HCT116 (cell line): ENCODE measurements at regions not wholly inside any gene's neighbourhood (a gene's known extent, or its start where the extent isn't known, plus 50 kb on each side); places are given as distances from the start of the nearest gene placed in this dataset.

Source experiments
- ATAC-seq: fragments of 200-7000 bp; cut with Tn5 transposase; 2 replicates; pipeline ENCODE4 v1.9.1; 2020; ENCODE audit warnings: mild to moderate bottlenecking, moderate library complexity
- BruUV-seq: library from RNA; stranded (reverse); fragments of 400-500 nt; replicated peaks from 2 replicates; lab custom pipeline; 2021; lab: Mats Ljungman, UMichigan
- CTCF ChIA-PET: fragments of 300-600 bp; sonication (Branson Sonifier 250); formaldehyde crosslinking; loops from one replicate; lab custom pipeline; 2021; ENCODE audit warnings: antibody characterized with exemption; lab: Charles Lee
- POLR2A ChIA-PET: fragments of 300-600, 350-600 bp; sonication (Branson Sonifier 250); formaldehyde crosslinking; loops from one replicate; lab custom pipeline; 2021; ENCODE audit warnings: antibody characterized with exemption; lab: Charles Lee
- RAD21 ChIA-PET, 2 experiments: fragments of 300-600 bp; sonication (Branson Sonifier 250); formaldehyde crosslinking; loops; one replicate each; lab custom pipeline; 2023; ENCODE audit warnings: low total read pairs in 2 of 2; ENCODE audit not compliant: uncharacterized antibody in 2 of 2, unreplicated experiment in 2 of 2, low non-redundant PET in 1 of 2; lab: Charles Lee
- DNase-seq: peaks from one replicate; pipeline ENCODE4 v3.0.0-alpha.2; 2010; ENCODE audit warnings: low read depth, low spot score
- H2AFZ ChIP-seq: fragments of 200-600 bp; shearing (Covaris generic), sonication (generic); 2 replicates; pipeline ENCODE4 v1.6.1; 2017; ENCODE audit warnings: low read depth, mixed run types, mixed read lengths, antibody characterized with exemption, low read length; ENCODE audit not compliant: poor library complexity, severe bottlenecking
- H3K27ac ChIP-seq: 2 replicates; pipeline ENCODE4 v1.5.1; 2012; ENCODE audit warnings: low read depth, low read length
- H3K27me3 ChIP-seq: fragments of 200-600 bp; sonication (generic); 2 replicates; pipeline ENCODE4 v1.6.1; 2016; ENCODE audit warnings: mixed run types, low read length, mixed read lengths; ENCODE audit not compliant: insufficient read depth
- H3K36me3 ChIP-seq, 2 experiments: fragments of 200-500 bp in 1 of 2; fragments of 200-600 bp in 1 of 2; sonication (Bioruptor generic) in 1 of 2; sonication (generic) in 1 of 2; 2 replicates each; pipeline versions ENCODE4 v1.5.1 to v1.6.1; 2014 to 2016; ENCODE audit warnings: low read length in 2 of 2, inconsistent platforms in 1 of 2, mixed read lengths in 1 of 2, mixed run types in 1 of 2; ENCODE audit not compliant: insufficient read depth in 2 of 2, control insufficient read depth in 1 of 2
- H3K4me1 ChIP-seq, 2 experiments: fragments of 200-600 bp in 1 of 2; sonication (generic) in 1 of 2; 2 replicates each; pipeline versions ENCODE4 v1.5.1 to v1.6.1; 2012 to 2017; ENCODE audit warnings: low read length in 2 of 2, inconsistent platforms in 1 of 2, mild to moderate bottlenecking in 1 of 2, mixed read lengths in 1 of 2, mixed run types in 1 of 2, moderate library complexity in 1 of 2; ENCODE audit not compliant: insufficient read depth in 2 of 2, control insufficient read depth in 1 of 2
- H3K4me2 ChIP-seq: fragments of 200-600 bp; sonication (generic); 2 replicates; pipeline ENCODE4 v1.6.1; 2017; ENCODE audit warnings: mixed run types, low read length, mixed read lengths
- H3K4me3 ChIP-seq, 2 experiments: fragments of 200-600 bp in 1 of 2; sonication (generic) in 1 of 2; replicated peaks in 1 of 2; 2 replicates each; pipeline ENCODE4 v1.5.1; 2011 to 2016; ENCODE audit warnings: low read length in 2 of 2, control low read depth in 1 of 2, low read depth in 1 of 2, mild to moderate bottlenecking in 1 of 2, mixed read lengths in 1 of 2, mixed run types in 1 of 2
- H3K79me2 ChIP-seq: fragments of 200-600 bp; sonication (generic); 2 replicates; pipeline ENCODE4 v1.6.1; 2017; ENCODE audit warnings: mild to moderate bottlenecking, mixed run types, low read length, moderate library complexity, mixed read lengths; ENCODE audit not compliant: insufficient read depth
- H3K9ac ChIP-seq: fragments of 200-600 bp; sonication (generic); 2 replicates; pipeline ENCODE4 v1.6.1; 2016; ENCODE audit warnings: low read length, mixed read lengths
- H3K9me2 ChIP-seq: fragments of 200-600 bp; sonication (generic), shearing (Covaris generic); 2 replicates; pipeline ENCODE4 v1.6.1; 2017; ENCODE audit warnings: mixed run types, mild to moderate bottlenecking, moderate library complexity; ENCODE audit not compliant: insufficient read depth
- H3K9me3 ChIP-seq, 2 experiments: fragments of 200-500 bp in 1 of 2; fragments of 200-600 bp in 1 of 2; sonication (Bioruptor generic) in 1 of 2; sonication (generic) in 1 of 2; 2 replicates each; pipeline ENCODE4 v1.6.1; 2014 to 2017; ENCODE audit warnings: low read length in 2 of 2, mixed read lengths in 2 of 2, inconsistent platforms in 1 of 2, low read depth in 1 of 2, mild to moderate bottlenecking in 1 of 2, mixed run types in 1 of 2, moderate library complexity in 1 of 2; ENCODE audit not compliant: control insufficient read depth in 1 of 2, insufficient read depth in 1 of 2
- H4K20me1 ChIP-seq: fragments of 200-600 bp; sonication (generic), shearing (Covaris generic); 2 replicates; pipeline ENCODE4 v1.6.1; 2017; ENCODE audit warnings: mixed run types, mild to moderate bottlenecking, moderate library complexity; ENCODE audit not compliant: insufficient read depth
- ATF3 ChIP-seq: IDR thresholded peaks from 2 replicates; pipeline ENCODE4 v1.6.1; 2012
- CBX3 ChIP-seq: IDR thresholded peaks from 2 replicates; pipeline ENCODE4 v1.6.1; 2012; ENCODE audit warnings: low read depth
- CEBPB ChIP-seq: IDR thresholded peaks from 2 replicates; pipeline ENCODE4 v1.6.1; 2012; ENCODE audit warnings: low read depth
- ELF1 ChIP-seq: IDR thresholded peaks from 2 replicates; pipeline ENCODE4 v1.6.1; 2012; ENCODE audit warnings: low read depth, borderline replicate concordance
- EZH2 ChIP-seq: fragments of 200-600 bp; sonication (generic); IDR thresholded peaks from 2 replicates; pipeline ENCODE4 v1.6.1; 2017; ENCODE audit warnings: antibody characterized with exemption, mixed run types
- EZH2phosphoT487 ChIP-seq: fragments of 200-600 bp; IDR thresholded peaks from 2 replicates; pipeline ENCODE4 v1.6.1; 2018; ENCODE audit warnings: antibody characterized with exemption, borderline replicate concordance
- JUND ChIP-seq: IDR thresholded peaks from 2 replicates; pipeline ENCODE4 v1.6.1; 2012
- POLR2A ChIP-seq: IDR thresholded peaks from 2 replicates; pipeline ENCODE4 v1.7.0; 2011; ENCODE audit warnings: borderline replicate concordance; ENCODE audit not compliant: insufficient read depth, insufficient read length; ENCODE audit errors: extremely low read depth
- POLR2AphosphoS5 ChIP-seq: IDR thresholded peaks from 2 replicates; pipeline ENCODE4 v1.6.1; 2011; ENCODE audit warnings: mild to moderate bottlenecking, low read depth, low read length, moderate library complexity
- RAD21 ChIP-seq: IDR thresholded peaks from 2 replicates; pipeline ENCODE4 v1.6.1; 2012; ENCODE audit warnings: low read depth, mild to moderate bottlenecking
- SIN3A ChIP-seq: IDR thresholded peaks from 2 replicates; pipeline ENCODE4 v1.6.1; 2012; ENCODE audit warnings: low read depth
- SP1 ChIP-seq: IDR thresholded peaks from 2 replicates; pipeline ENCODE4 v1.6.1; 2012; ENCODE audit warnings: low read depth
- SRF ChIP-seq: IDR thresholded peaks from 2 replicates; pipeline ENCODE4 v1.6.1; 2012; ENCODE audit warnings: low read depth
- TCF7L2 ChIP-seq: IDR thresholded peaks from 2 replicates; pipeline ENCODE4 v1.7.0; 2011; ENCODE audit warnings: borderline replicate concordance, inconsistent platforms; ENCODE audit not compliant: insufficient read depth, insufficient read length; ENCODE audit errors: extremely low read depth
- YY1 ChIP-seq: IDR thresholded peaks from 2 replicates; pipeline ENCODE4 v1.6.1; 2011; ENCODE audit warnings: low read length, low read depth, moderate library complexity, mild to moderate bottlenecking; ENCODE audit not compliant: insufficient replicate concordance; ENCODE audit errors: extremely low read depth
- ZFX ChIP-seq: fragments of 450-650 bp; IDR thresholded peaks from 2 replicates; pipeline ENCODE4 v1.6.1; 2017
- ZNF274 ChIP-seq: fragments of 200-500 bp; sonication (Bioruptor generic); IDR thresholded peaks from 2 replicates; pipeline ENCODE4 v1.6.1; 2014; ENCODE audit warnings: mild to moderate bottlenecking, low read depth, low read length, inconsistent platforms
- intact Hi-C: fragments of 100-400 bp; cut with micrococcal nuclease; formaldehyde crosslinking; loops from 2 replicates; pipeline ENCODE4 v1.10.0; 2022
- TF ChIP-seq, protein P1 (sequence below): IDR thresholded peaks from 2 replicates; pipeline ENCODE4 v1.6.1; 2012
- TF ChIP-seq, protein P2 (sequence below): IDR thresholded peaks from 2 replicates; pipeline ENCODE4 v1.6.1; 2011; ENCODE audit warnings: mild to moderate bottlenecking, low read length, moderate library complexity; ENCODE audit not compliant: insufficient replicate concordance; ENCODE audit errors: extremely low read depth

DNA sequence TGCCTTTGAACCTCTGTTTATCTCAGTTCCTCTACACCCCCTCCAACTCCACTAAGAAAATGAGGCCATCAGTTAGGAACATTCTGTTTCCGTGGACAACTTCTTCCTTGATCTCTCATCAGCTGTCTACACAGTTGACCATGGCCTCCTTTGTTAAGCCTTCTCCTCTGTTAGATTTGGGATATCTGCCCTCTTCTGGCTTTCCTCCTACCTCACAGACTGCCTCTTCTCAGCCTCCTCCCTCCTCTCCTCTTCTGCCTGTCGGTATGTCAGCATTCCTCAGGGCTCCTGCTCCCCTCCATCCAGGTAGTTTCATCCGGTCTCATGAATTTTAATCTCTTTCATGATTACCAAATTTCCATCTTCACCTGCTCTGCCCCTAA is 454.9 kb downstream of the FOXO1 start:
- RAD21 ChIA-PET = no interaction called here
- no TSS peak for BruUV-seq
- Histone ChIP-seq H3K79me2 (no peaks in the 10 kb centered on the region), H3K9me3 (no peaks in the 10 kb centered on the region), H3K9ac (no peak overlapping the region), H3K36me3 (no peaks in the 10 kb centered on the region), H3K9me2 (no peaks in the 10 kb centered on the region), H3K27ac (no peak overlapping the region), H2AFZ (no peak overlapping the region), H3K4me2 (no peak overlapping the region), H3K4me1 (no peaks in the 10 kb centered on the region), H3K27me3 (no peaks in the 10 kb centered on the region), H3K4me3 (no peak overlapping the region), H4K20me1 (no peaks in the 10 kb centered on the region)
- ATAC-seq (no peak), DNase-seq (no peak)
- POLR2A ChIA-PET = no interaction called here
- CTCF ChIA-PET = no interaction called here
- TF ChIP-seq, protein P1, sequence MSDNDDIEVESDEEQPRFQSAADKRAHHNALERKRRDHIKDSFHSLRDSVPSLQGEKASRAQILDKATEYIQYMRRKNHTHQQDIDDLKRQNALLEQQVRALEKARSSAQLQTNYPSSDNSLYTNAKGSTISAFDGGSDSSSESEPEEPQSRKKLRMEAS = no peak
- TF ChIP-seq, protein P2, sequence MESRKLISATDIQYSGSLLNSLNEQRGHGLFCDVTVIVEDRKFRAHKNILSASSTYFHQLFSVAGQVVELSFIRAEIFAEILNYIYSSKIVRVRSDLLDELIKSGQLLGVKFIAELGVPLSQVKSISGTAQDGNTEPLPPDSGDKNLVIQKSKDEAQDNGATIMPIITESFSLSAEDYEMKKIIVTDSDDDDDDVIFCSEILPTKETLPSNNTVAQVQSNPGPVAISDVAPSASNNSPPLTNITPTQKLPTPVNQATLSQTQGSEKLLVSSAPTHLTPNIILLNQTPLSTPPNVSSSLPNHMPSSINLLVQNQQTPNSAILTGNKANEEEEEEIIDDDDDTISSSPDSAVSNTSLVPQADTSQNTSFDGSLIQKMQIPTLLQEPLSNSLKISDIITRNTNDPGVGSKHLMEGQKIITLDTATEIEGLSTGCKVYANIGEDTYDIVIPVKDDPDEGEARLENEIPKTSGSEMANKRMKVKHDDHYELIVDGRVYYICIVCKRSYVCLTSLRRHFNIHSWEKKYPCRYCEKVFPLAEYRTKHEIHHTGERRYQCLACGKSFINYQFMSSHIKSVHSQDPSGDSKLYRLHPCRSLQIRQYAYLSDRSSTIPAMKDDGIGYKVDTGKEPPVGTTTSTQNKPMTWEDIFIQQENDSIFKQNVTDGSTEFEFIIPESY = no peak
- no peak for TF ChIP-seq ZNF274
- no peak for TF ChIP-seq EZH2
- intact Hi-C loops = no loop called here

- RAD21 ChIA-PET = no interaction called here
- intact Hi-C loops = no loop called here
- Histone ChIP-seq H3K9me3 (no peaks in the 10 kb centered on the region), H3K79me2 (no peaks in the 10 kb centered on the region), H4K20me1 (no peaks in the 10 kb centered on the region), H3K36me3 (no peaks in the 10 kb centered on the region), H3K4me1 (no peaks in the 10 kb centered on the region), H3K4me2 (no peak overlapping the region), H3K4me3 (no peak overlapping the region), H3K9me2 (no peaks in the 10 kb centered on the region), H3K27me3 (no peaks in the 10 kb centered on the region), H3K9ac (no peak overlapping the region), H3K27ac (no peak overlapping the region), H2AFZ (no peak overlapping the region)
- POLR2A ChIA-PET = no interaction called here
- no TSS peak for BruUV-seq
- CTCF ChIA-PET = no interaction called here
- no peak for DNase-seq
- no peak for ATAC-seq
- TF ChIP-seq CBX3 (no peak), ATF3 (no peak), SIN3A (no peak), POLR2A (no peak), POLR2AphosphoS5 (no peak), EZH2 (no peak), RAD21 (no peak), ZFX (no peak), ELF1 (no peak), CEBPB (no peak), YY1 (no peak), SP1 (no peak), JUND (no peak), EZH2phosphoT487 (no peak), SRF (no peak), TCF7L2 (no peak)
- TF ChIP-seq, protein P2 = no peak
- TF ChIP-seq, protein P1 = no peak
Observed at GRCh38 chr13:40213779-40214178, 452.7 kb downstream of the FOXO1 start.
